Panc1 (cell line): ENCODE measurements at regions not wholly inside any gene's neighbourhood (a gene's known extent, or its start where the extent isn't known, plus 50 kb on each side); places are given as distances from the start of the nearest gene placed in this dataset.

Source experiments
- CTCF ChIP-seq: fragments of 450-650 bp; IDR thresholded peaks from 2 replicates; pipeline ENCODE4 v1.5.1; 2017; ENCODE audit warnings: mild to moderate bottlenecking
- POLR2AphosphoS5 ChIP-seq: IDR thresholded peaks from 2 replicates; pipeline ENCODE4 v1.6.1; 2012; ENCODE audit warnings: mild to moderate bottlenecking, low read depth, low read length, moderate library complexity
- REST ChIP-seq, 2 experiments: IDR thresholded peaks; 2 replicates each; pipeline ENCODE4 v1.6.1; 2011 to 2012; ENCODE audit warnings: low read depth in 2 of 2, control low read depth in 1 of 2, low read length in 1 of 2, mild to moderate bottlenecking in 1 of 2, moderate library complexity in 1 of 2; ENCODE audit not compliant: insufficient read depth in 1 of 2
- SIN3A ChIP-seq: IDR thresholded peaks from 2 replicates; pipeline ENCODE4 v1.6.1; 2012; ENCODE audit warnings: low read depth, mild to moderate bottlenecking, low read length, moderate library complexity, borderline replicate concordance; ENCODE audit not compliant: insufficient read depth
- TCF7L2 ChIP-seq: IDR thresholded peaks from 2 replicates; pipeline ENCODE4 v1.6.1; 2011; ENCODE audit warnings: mild to moderate bottlenecking, low read depth, low read length, inconsistent platforms

GRCh38 chr4:129821963-129822362 is 726.0 kb downstream of the C4orf33 start:
- no peak for TF ChIP-seq TCF7L2
- no peak for TF ChIP-seq CTCF
- TF ChIP-seq POLR2AphosphoS5, result no peak
- TF ChIP-seq SIN3A, result no peak
- no peak for TF ChIP-seq REST (IDR thresholded peaks at IDR 0.05; ENCODE audit: insufficient read depth in 1 of 2, low read depth in 2 of 2, low read length in 1 of 2)
